ENCODE measurements at regions not wholly inside any gene's neighbourhood (a gene's known extent, or its start where the extent isn't known, plus 50 kb on each side); places are given as distances from the start of the nearest gene placed in this dataset.
"Not testable (repeated sequence)": the region's sequence is repeated elsewhere in the genome, so short reads cannot be mapped to it uniquely, and the experiment has no call there.

DNA sequence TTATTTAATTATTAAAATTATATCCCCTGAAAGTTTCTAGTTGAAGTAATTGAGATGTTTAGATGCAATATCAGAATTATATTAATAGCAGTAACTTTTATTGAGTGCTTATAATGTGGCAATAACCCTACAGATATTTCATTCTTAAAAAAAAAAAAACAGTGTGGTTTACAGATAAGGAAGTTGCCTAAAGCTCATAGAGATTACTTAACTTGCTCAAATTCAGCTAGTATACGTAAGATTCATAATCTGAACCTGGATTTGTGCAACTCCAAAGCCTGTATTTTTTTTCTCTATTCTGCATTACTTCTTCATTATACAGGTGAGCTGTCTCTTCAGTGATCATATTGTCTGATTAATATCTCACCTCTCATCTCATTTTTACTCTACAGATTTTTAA, 156.0 kb upstream of the PTBP2 start:
- DNase-seq = no peak

DNA sequence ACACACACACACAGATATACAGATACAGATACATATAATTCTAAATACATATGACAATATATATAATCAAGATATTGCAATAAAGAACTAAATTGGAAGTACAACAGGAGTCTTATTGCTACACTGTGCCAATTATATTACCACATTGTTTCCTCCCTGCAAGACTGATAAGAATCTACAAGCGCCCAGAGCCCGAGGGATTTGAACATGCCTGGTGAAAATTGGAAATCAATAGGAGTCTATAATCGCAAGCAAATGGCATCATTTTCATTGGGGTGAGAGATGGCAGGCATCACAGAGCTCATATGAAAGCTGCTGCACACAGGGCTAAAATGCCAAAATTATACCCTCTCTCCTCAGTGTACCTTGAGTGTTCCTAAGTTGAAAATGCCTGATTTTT, 152.9 kb upstream of the PTBP2 start:
- no peak for DNase-seq

DNA sequence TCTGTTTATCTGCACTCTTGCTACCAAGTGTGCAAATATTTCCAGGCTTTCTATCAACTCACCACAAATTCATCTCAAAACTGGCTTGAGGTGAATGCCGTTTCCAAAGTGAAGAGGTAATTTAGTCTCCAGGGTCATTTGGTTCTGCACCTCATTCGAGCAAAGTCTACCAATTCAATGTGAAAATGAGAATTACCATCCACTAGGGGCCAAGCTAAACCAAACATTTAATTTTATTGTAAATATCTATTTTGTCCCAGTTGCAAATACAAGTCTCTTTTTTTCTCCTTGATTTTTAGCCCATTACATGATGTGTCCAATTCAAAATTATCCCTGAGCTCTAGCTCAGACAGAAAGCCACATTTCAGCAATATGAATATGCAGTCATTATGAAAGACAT, 152.3 kb upstream of the PTBP2 start:
- DNase-seq = no peak

GRCh38 chr1:96579636-96580035, 141.9 kb upstream of the PTBP2 start:
- DNase-seq = no peak

DNA sequence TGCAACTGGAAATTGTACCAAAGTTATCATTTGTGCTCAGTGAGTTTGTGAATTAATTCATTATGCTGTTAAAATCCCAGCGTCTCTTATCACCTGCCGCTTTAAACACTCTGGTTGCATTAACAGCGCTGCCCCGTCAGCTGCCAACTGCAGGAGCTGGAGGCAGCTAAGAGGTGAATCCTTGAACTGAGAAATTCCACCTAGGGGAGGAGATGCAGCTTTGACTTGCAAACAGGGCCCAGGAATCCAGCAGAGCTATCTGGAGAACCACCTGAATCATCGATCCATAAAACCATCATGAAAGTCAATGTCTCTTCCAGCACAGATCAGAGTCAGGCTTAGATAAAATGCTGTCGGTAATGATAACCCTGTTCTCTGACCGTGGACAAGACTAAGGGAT, 140.7 kb upstream of the PTBP2 start:
- no peak for DNase-seq

- no peak for DNase-seq
These were observed 139.8 kb upstream of the PTBP2 start for GRCh38 chr1:96581772-96582171.

DNA sequence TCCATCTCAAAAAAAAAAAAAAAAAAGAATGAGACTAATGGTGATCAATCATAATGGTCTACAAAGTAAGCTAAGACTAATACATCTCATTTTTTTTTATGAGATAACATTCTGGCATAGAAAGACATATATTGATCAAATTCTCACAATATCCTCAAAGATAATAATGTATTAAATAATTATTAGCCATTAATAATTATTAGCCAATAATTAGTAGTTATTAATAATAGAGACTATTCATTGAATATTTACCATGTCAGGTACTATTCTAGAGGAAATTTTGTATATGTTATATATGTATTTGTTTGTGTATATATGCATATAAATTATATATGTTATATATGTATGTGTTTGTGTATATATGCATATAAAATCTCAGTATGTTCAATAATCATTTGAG, 137.7 kb upstream of the PTBP2 start:
- no peak for DNase-seq

DNA sequence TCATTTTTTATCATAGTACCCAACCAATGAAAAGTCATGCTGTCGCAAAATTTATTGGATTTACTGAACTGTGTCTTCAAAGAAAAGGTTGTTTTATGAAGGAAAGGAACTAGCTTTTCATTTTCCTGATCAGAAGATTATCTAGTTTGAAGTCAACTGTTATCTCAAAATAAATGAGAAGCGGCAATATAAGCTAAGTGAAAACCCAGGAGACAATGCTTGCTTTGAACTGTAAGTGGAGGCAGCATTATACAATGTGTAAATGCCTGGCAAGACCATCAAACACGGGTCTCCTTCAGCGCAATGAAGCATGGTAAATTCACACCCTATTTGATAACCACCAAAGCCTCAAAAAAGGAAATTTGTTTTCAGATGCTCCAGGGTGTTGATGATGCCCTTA, 134.4 kb upstream of the PTBP2 start:
- no peak for DNase-seq

- DNase-seq = no peak
These were observed 133.1 kb upstream of the PTBP2 start for GRCh38 chr1:96588416-96588995.

DNA sequence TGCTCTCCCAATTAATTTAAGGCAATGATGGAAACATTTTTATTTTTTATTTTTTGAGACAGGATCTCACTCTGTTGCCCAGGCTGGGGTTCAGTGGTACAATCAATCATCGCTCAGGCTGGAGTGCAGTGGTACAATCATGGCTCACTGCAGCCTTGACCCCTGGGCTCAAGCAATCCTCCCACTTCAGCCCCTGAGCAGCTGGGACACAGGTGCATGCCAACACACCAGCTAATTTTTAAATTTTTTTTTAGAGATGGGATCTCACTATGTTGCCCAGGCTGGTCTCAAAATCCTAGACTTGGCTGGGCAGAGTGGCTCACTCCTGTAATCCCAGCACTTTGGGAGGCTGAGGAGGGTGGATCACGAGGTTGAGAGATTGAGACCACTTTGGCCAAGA, 126.1 kb upstream of the PTBP2 start:
- DNase-seq = not testable (repeated sequence)

DNA sequence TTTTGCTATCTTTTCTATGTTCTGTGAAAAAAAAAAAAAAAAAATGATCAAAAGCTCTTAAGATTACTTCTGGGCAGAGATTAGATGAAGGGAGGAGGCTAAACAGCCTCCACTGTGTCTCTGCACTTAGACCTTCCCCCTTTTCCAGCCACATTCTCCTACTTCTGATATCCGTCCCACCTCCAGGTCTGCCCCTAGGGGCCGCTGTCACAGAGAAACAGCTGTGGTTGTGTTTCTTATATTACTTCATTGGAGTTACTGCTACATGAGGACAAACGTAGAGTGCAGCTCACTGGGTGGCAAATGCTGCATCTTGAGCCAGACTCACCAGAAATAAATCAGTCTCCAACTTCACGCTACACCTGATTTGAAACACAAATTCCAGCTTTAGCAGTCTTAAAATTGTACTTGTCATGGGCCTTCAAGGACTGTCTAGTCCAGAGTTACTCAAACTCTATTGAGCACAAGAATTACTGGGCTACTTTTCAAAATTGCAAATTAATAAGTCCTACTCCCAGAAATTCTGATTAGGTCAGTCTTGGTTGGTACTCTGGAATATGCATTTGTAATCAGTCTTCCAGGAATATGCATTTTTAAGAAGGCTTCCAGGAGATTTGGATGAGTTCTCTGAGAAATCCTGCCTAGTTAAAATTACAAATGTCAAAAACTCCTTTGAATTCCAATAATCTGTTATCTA, 125.2 kb upstream of the PTBP2 start:
- peak in 1 of 5 donors; percentile 3 for DNase-seq

DNA sequence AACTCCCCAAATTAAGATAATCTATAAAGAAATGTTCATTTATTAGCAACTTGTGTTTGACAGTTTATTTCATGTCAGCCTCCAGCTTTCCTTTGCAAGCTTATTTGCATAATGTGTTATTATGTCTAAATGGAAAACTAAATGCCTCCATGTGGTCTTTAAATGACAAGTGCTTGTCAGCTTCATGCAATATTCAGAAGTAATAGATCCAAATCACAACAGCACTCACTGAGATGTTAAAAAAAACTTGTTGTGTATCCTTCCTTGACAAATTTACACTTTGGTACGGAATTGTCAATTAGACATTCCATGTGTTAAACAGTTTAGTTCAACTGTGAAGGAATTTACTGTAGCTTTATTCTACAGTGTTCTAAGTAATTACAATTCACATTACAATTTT, 124.4 kb upstream of the PTBP2 start:
- DNase-seq = no peak

- DNase-seq = no peak
These were observed 123.0 kb upstream of the PTBP2 start for GRCh38 chr1:96598416-96599168.

DNA sequence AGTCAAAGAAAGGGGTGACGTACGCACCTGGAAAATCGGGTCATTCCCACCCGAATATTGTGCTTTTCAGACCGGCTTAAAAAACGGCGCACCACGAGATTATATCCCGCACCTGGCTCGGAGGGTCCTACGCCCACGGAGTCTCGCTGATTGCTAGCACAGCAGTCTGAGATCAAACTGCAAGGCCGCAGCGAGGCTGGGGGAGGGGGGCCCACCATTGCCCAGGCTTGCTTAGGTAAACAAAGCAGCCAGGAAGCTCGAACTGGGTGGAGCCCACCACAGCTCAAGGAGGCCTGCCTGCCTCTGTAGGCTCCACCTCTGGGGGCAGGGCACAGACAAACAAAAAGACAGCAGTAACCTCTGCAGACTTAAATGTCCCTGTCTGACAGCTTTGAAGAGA, 117.0 kb upstream of the PTBP2 start:
- not testable (repeated sequence) for DNase-seq

- not testable (repeated sequence) for DNase-seq
These were observed 104.2 kb upstream of the PTBP2 start for GRCh38 chr1:96617375-96617774.

DNA sequence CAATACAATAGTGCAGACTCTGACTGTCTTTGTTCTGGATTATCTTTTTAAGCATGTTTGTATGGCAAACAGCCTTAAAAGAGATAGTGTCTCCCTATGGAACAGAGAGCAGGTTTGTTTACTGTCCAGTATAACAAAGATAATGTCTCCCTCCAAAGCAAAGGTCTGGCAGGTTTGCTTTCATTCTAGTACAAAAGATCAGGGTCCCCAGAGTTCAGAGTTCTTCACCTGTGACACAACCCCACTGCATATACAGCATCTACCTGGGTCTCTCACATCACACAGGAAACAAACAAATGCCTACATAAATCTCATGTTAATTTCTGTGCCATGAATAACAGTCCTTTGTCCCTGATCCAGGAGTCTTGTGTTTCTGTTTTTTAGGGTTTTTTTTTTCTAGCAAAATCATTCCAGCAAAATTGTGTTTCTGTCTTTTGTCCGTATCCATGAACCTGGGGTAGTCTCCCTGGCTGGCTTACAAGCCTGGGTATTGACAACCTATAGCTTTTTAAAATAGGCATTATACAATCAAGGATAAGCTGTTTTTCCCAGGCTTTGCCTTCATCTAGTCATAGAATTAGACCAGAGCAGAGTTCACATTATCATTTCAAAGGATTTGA, 89.4 kb upstream of the PTBP2 start:
- no peak for DNase-seq

DNA sequence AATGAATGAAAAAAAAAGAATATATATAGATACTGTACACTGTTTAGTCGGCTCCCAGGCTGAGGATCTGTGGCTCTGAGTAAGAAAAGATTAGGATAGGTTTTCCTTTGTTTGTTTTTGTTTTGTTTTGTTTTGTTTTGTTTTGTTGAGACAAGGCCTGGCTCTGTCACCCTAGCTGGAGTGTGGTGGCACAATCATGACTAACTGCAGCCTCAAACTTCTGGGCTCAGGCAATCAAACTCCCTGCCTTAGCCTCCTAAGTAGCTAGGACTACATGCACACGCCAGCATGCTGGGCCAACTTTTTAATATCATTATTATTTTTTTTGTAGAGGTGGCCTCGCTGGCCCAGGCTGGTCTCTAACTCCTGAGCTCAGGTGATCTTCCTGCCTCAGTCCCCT, 87.9 kb upstream of the PTBP2 start:
- DNase-seq = no peak

- no peak for DNase-seq
These were observed 86.7 kb upstream of the PTBP2 start for GRCh38 chr1:96634883-96635282.

- no peak for DNase-seq
These were observed 80.3 kb upstream of the PTBP2 start for GRCh38 chr1:96641282-96641681.

GRCh38 chr1:96643519-96643918, 78.1 kb upstream of the PTBP2 start:
- DNase-seq = no peak

- no peak for DNase-seq
These were observed 72.3 kb upstream of the PTBP2 start for GRCh38 chr1:96649301-96649700.

DNA sequence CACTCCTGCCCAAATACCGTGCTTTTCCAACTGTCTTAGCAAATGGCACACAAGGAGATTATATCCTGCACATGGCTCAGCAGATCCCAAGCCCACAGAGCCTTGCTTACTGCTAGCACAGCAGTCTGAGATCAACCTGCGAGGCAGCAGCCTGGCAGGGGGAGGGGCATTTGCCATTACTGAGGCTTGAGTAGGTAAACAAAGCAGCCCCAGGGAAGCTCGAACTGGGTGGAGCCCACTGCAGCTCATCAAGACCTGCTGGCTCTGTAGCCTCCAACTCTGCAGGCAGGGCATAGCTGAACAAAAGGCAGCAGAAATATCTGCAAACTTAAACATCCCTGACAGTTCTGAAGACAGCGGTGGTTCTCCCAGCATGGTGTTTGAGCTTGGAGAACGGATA, 70.1 kb upstream of the PTBP2 start:
- no peak for DNase-seq

DNA sequence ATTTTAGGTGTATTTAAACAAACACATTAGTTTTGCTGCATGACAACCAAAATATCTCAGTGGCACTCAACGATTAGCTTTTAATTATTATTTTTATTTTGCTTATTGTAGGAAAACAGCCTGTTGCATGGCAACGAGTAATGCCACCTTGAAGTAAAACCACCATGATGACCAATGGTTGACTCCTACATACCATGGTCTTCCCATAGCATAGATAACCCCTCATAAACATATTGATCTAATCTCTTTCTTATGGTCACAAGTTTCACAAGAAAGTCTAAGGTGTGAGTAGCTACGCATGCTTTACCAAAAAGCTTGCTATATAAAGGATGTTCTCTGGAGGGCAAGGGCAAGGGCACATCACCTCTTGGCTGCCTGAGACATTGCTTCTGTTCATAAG, 61.5 kb upstream of the PTBP2 start:
- no peak for DNase-seq

GRCh38 chr1:96660503-96660902, 61.1 kb upstream of the PTBP2 start:
- no peak for DNase-seq

Measured in T-helper 1 cell (primary cell).